ENCODE measurements at regions not wholly inside any gene's neighbourhood (a gene's known extent, or its start where the extent isn't known, plus 50 kb on each side); places are given as distances from the start of the nearest gene placed in this dataset.

- Histone ChIP-seq H3K27me3 (ENCODE audit: insufficient read depth, low read length, poor library complexity) (no peaks in the 10 kb centered on the region), H3K9ac (ENCODE audit: low read depth, low read length) (no peak overlapping the region), H3K9me3 (ENCODE audit: insufficient read depth, low read length, severe bottlenecking) (no peaks in the 10 kb centered on the region), H3K27ac (ENCODE audit: low read length) (no peak overlapping the region), H3K36me3 (ENCODE audit: insufficient read depth, low read length) (no peaks in the 10 kb centered on the region), H4K20me1 (ENCODE audit: insufficient read depth, low read length) (no peaks in the 10 kb centered on the region), H3K4me2 (ENCODE audit: insufficient read depth, low read length) (no peak overlapping the region), H3K79me2 (ENCODE audit: insufficient read depth, low read length) (no peaks in the 10 kb centered on the region), H3K4me3 (ENCODE audit: low read depth in 1 of 2, low read length in 2 of 2) (no peak overlapping the region), H3K4me1 (ENCODE audit: insufficient read depth, low read length) (no peaks in the 10 kb centered on the region), H2AFZ (ENCODE audit: low read depth, low read length) (no peak overlapping the region)
- TF ChIP-seq EZH2 (IDR thresholded peaks at IDR 0.05; ENCODE audit: borderline replicate concordance, low read depth, low read length, severe bottlenecking) (no peak), CTCF (IDR thresholded peaks at IDR 0.05; ENCODE audit: borderline replicate concordance, extremely low read depth, low read length, poor library complexity, severe bottlenecking) (no peak)
- ATAC-seq (ENCODE audit: insufficient read depth, low read depth) (no peak), DNase-seq (no peak)
Observed at GRCh38 chr12:124629117-124629516, 61.7 kb upstream of the NCOR2 start.

DNA sequence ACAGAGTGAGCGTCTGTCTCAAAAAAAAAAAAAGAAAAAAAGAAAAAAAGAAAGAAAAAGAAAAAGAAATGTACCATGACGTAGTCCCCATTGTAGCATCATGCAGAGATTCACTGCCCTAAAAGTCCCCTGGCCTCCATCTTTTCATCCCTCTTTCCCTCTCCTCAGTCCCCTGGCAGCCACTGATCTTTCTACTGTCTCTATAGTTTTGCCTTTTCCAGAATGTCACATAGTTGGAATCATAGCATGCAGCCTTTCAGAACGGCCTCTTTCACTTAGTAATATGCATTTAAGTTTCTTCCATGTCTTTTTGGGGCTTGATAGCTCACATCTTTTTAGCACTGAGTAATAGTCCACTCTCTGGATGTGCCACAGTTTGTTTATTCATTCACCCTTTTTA lies 60.5 kb upstream of the NCOR2 start:
- H3K4me2 ChIP-seq (ENCODE audit: insufficient read depth, low read length) = no peak overlapping the region
- ATAC-seq (ENCODE audit: insufficient read depth, low read depth) (no peak), DNase-seq (no peak)
- no peaks in the 10 kb centered on the region for H3K27me3 ChIP-seq (ENCODE audit: insufficient read depth, low read length, poor library complexity)
- no peak overlapping the region for H3K4me3 ChIP-seq (ENCODE audit: low read depth in 1 of 2, low read length in 2 of 2)
- no peaks in the 10 kb centered on the region for H4K20me1 ChIP-seq (ENCODE audit: insufficient read depth, low read length)
- no peak overlapping the region for H2AFZ ChIP-seq (ENCODE audit: low read depth, low read length)
- H3K4me1 ChIP-seq (ENCODE audit: insufficient read depth, low read length) = no peaks in the 10 kb centered on the region
- H3K9me3 ChIP-seq (ENCODE audit: insufficient read depth, low read length, severe bottlenecking) = no peaks in the 10 kb centered on the region
- no peaks in the 10 kb centered on the region for H3K36me3 ChIP-seq (ENCODE audit: insufficient read depth, low read length)
- H3K79me2 ChIP-seq (ENCODE audit: insufficient read depth, low read length) = no peaks in the 10 kb centered on the region
- no peak overlapping the region for H3K9ac ChIP-seq (ENCODE audit: low read depth, low read length)
- TF ChIP-seq EZH2 (IDR thresholded peaks at IDR 0.05; ENCODE audit: borderline replicate concordance, low read depth, low read length, severe bottlenecking) (no peak), CTCF (IDR thresholded peaks at IDR 0.05; ENCODE audit: borderline replicate concordance, extremely low read depth, low read length, poor library complexity, severe bottlenecking) (no peak)
- H3K27ac ChIP-seq (ENCODE audit: low read length) = no peak overlapping the region

DNA sequence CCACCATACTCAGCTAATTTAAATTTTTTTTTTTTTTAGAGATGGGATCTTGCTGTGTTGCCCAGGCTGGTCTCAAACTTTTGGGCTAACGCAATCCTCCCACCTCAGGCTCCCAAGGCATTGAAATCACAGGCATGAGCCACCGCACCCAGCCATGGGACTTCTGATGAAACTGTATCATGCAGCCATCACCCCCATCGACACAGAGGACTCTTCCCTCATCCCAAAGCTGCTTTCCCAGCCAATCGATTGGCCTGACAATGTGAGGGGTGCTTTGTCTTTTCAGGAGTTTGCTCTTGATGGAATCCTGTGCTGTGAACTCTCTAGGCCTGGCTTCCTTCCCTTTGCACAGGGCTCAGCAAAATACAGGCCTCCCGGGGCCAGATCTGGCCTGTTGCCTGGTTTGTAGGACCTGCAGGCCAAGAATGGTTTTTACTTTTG lies 59.6 kb upstream of the NCOR2 start:
- no peak overlapping the region for H3K4me3 ChIP-seq (ENCODE audit: low read depth in 1 of 2, low read length in 2 of 2)
- no peaks in the 10 kb centered on the region for H3K27me3 ChIP-seq (ENCODE audit: insufficient read depth, low read length, poor library complexity)
- no peak overlapping the region for H3K27ac ChIP-seq (ENCODE audit: low read length)
- H3K9ac ChIP-seq (ENCODE audit: low read depth, low read length) = no peak overlapping the region
- H3K4me1 ChIP-seq (ENCODE audit: insufficient read depth, low read length) = no peaks in the 10 kb centered on the region
- H3K36me3 ChIP-seq (ENCODE audit: insufficient read depth, low read length) = no peaks in the 10 kb centered on the region
- no peaks in the 10 kb centered on the region for H3K9me3 ChIP-seq (ENCODE audit: insufficient read depth, low read length, severe bottlenecking)
- ATAC-seq (ENCODE audit: insufficient read depth, low read depth) (no peak), DNase-seq (no peak)
- H3K79me2 ChIP-seq (ENCODE audit: insufficient read depth, low read length) = no peaks in the 10 kb centered on the region
- no peak overlapping the region for H3K4me2 ChIP-seq (ENCODE audit: insufficient read depth, low read length)
- no peaks in the 10 kb centered on the region for H4K20me1 ChIP-seq (ENCODE audit: insufficient read depth, low read length)
- TF ChIP-seq EZH2 (IDR thresholded peaks at IDR 0.05; ENCODE audit: borderline replicate concordance, low read depth, low read length, severe bottlenecking) (no peak), CTCF (IDR thresholded peaks at IDR 0.05; ENCODE audit: borderline replicate concordance, extremely low read depth, low read length, poor library complexity, severe bottlenecking) (no peak)
- H2AFZ ChIP-seq (ENCODE audit: low read depth, low read length) = no peak overlapping the region
